ENCODE measurements at regions not wholly inside any gene's neighbourhood (a gene's known extent, or its start where the extent isn't known, plus 50 kb on each side); places are given as distances from the start of the nearest gene placed in this dataset.
"Not testable (repeated sequence)": the region's sequence is repeated elsewhere in the genome, so short reads cannot be mapped to it uniquely, and the experiment has no call there.

DNA sequence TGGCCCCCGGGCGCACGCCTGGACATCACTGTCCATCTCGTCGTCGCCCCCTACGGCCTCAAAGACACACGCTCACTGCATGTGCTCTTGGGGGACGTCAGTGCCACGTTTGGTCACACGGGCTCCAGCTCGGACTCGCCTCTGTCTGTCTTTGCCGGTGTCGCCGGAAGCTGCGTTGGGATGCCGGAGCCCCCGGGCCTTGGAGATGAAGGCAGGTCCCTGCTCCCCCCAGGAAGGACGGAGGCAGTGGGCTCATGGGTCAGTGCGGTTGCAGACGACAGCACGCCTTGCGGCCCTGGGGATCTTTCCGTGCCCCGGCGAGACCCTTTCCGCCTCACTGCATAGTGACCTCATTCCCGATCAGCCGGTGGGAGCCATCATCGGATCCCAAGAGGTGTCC lies 1399.9 kb upstream of the PCDH10 start:
- H3K4ac ChIP-seq (ENCODE audit: low read depth, low read length); H3K18ac ChIP-seq (ENCODE audit: low read length); H3K56ac ChIP-seq (ENCODE audit: low read length); H3K4me3 ChIP-seq (ENCODE audit: low read length); H2AK5ac ChIP-seq (ENCODE audit: low read length); H4K5ac ChIP-seq (ENCODE audit: low read length); H2BK120ac ChIP-seq (ENCODE audit: low read depth, low read length); H2BK5ac ChIP-seq (ENCODE audit: low read length); H4K8ac ChIP-seq (ENCODE audit: low read depth, low read length); DNase-seq; H3K4me2 ChIP-seq (ENCODE audit: low read length); H3K79me2 ChIP-seq (ENCODE audit: control insufficient read depth, insufficient read depth, low read length); H3K79me1 ChIP-seq (ENCODE audit: low read length); H3K4me1 ChIP-seq (ENCODE audit: control insufficient read depth, low read depth, low read length); H3K27me3 ChIP-seq (ENCODE audit: insufficient read depth, low read length, poor library complexity); H3K23ac ChIP-seq (ENCODE audit: low read length); H3K27ac ChIP-seq (ENCODE audit: low read depth, low read length); H3K9ac ChIP-seq (ENCODE audit: low read length); H3K36me3 ChIP-seq (ENCODE audit: control insufficient read depth, insufficient read depth, low read length); H2BK15ac ChIP-seq (replicated peaks; ENCODE audit: low read depth): not testable (repeated sequence)
- no CpG with 5 or more reads among the region's 31 CpGs for WGBS (ENCODE audit: extremely low coverage, insufficient coverage, low lambda C conversion rate)

DNA sequence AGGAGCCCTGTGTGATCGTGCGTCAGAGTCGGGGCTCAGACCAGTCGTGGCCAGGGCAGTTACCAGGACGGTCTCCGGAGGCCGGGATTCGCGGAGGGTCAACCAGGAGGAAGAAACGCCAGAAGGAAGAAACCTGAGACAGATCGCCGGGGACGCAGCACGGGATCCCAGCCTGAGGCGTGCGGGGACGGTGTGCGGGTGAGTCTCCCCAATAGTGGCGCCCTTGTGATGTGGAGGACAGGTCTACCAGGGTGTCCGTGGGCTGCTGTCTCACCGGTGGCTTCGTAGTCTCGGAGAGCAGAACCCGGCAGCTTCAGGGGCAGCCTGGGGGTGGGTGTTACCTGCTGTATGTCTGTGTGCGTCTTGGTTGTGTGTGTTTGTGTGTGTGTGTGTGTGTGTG lies 1399.1 kb upstream of the PCDH10 start:
- not testable (repeated sequence) for H3K4me3 ChIP-seq (ENCODE audit: low read length); H4K5ac ChIP-seq (ENCODE audit: low read length); H3K4me1 ChIP-seq (ENCODE audit: control insufficient read depth, low read depth, low read length); H3K27me3 ChIP-seq (ENCODE audit: insufficient read depth, low read length, poor library complexity); H3K36me3 ChIP-seq (ENCODE audit: control insufficient read depth, insufficient read depth, low read length); H3K79me1 ChIP-seq (ENCODE audit: low read length); H3K79me2 ChIP-seq (ENCODE audit: control insufficient read depth, insufficient read depth, low read length); H2BK15ac ChIP-seq (replicated peaks; ENCODE audit: low read depth); H3K23ac ChIP-seq (ENCODE audit: low read length); H3K27ac ChIP-seq (ENCODE audit: low read depth, low read length); H3K56ac ChIP-seq (ENCODE audit: low read length); H2AK5ac ChIP-seq (ENCODE audit: low read length); H3K4me2 ChIP-seq (ENCODE audit: low read length); H3K9ac ChIP-seq (ENCODE audit: low read length); H3K18ac ChIP-seq (ENCODE audit: low read length); H4K8ac ChIP-seq (ENCODE audit: low read depth, low read length); H3K4ac ChIP-seq (ENCODE audit: low read depth, low read length); H2BK5ac ChIP-seq (ENCODE audit: low read length); H2BK120ac ChIP-seq (ENCODE audit: low read depth, low read length)
- peak; percentile 0 for DNase-seq
- no CpG with 5 or more reads among the region's 25 CpGs for WGBS (ENCODE audit: extremely low coverage, insufficient coverage, low lambda C conversion rate)

DNA sequence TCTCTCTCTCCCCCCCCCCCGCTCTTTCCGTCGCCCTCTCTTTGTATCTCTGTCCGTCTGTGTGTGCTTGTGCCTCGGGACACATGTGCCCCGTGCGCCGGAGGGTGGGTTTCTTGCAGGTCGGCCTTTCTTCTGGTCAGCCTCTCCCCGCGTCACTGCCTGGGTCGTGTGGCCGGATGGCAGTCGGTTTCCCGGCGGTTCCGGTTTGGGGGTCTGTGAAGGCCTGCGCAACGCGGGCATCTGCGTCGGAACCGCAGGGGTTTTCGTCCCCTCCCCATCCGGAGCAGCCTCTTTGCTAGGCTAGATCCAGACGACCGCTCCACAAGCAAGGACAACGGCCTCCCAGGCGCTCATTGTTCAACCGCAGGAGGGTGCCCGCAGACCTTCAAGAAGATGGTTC lies 1398.6 kb upstream of the PCDH10 start:
- H4K5ac ChIP-seq (ENCODE audit: low read length); H3K4ac ChIP-seq (ENCODE audit: low read depth, low read length); H3K36me3 ChIP-seq (ENCODE audit: control insufficient read depth, insufficient read depth, low read length); H3K4me1 ChIP-seq (ENCODE audit: control insufficient read depth, low read depth, low read length); H3K79me2 ChIP-seq (ENCODE audit: control insufficient read depth, insufficient read depth, low read length); H3K27ac ChIP-seq (ENCODE audit: low read depth, low read length); H3K4me3 ChIP-seq (ENCODE audit: low read length); H3K4me2 ChIP-seq (ENCODE audit: low read length); H3K23ac ChIP-seq (ENCODE audit: low read length); H2AK5ac ChIP-seq (ENCODE audit: low read length); H4K8ac ChIP-seq (ENCODE audit: low read depth, low read length); H3K18ac ChIP-seq (ENCODE audit: low read length); DNase-seq; H3K79me1 ChIP-seq (ENCODE audit: low read length); H2BK15ac ChIP-seq (replicated peaks; ENCODE audit: low read depth); H3K27me3 ChIP-seq (ENCODE audit: insufficient read depth, low read length, poor library complexity); H3K9ac ChIP-seq (ENCODE audit: low read length); H2BK120ac ChIP-seq (ENCODE audit: low read depth, low read length); H2BK5ac ChIP-seq (ENCODE audit: low read length); H3K56ac ChIP-seq (ENCODE audit: low read length): not testable (repeated sequence)
- no CpG with 5 or more reads among the region's 31 CpGs for WGBS (ENCODE audit: extremely low coverage, insufficient coverage, low lambda C conversion rate)

DNA sequence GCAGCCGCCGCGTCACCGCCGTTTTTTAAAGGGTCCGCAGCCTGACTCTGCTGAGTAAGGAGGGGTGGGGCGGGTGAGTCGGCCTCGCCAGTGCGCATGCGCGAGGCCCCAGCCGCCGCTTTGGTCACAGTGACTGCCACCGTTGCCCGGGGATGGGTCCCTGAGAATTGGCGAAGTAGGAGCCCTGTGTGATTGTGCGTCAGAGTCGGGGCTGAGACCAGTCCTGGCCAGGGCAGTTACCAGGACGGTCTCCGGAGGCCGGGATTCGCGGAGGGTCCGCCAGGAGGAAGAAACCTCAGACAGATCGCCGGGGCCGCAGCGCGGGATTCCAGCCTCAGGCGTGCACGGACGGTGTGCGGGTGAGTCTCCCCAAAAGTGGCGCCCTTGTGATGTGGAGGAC lies 1386.9 kb upstream of the PCDH10 start:
- DNase-seq; H3K36me3 ChIP-seq (ENCODE audit: control insufficient read depth, insufficient read depth, low read length); H3K4ac ChIP-seq (ENCODE audit: low read depth, low read length); H3K4me2 ChIP-seq (ENCODE audit: low read length); H3K27ac ChIP-seq (ENCODE audit: low read depth, low read length); H3K56ac ChIP-seq (ENCODE audit: low read length); H3K4me3 ChIP-seq (ENCODE audit: low read length); H4K8ac ChIP-seq (ENCODE audit: low read depth, low read length); H2BK120ac ChIP-seq (ENCODE audit: low read depth, low read length); H2BK5ac ChIP-seq (ENCODE audit: low read length); H2BK15ac ChIP-seq (replicated peaks; ENCODE audit: low read depth); H3K79me2 ChIP-seq (ENCODE audit: control insufficient read depth, insufficient read depth, low read length); H3K79me1 ChIP-seq (ENCODE audit: low read length); H4K5ac ChIP-seq (ENCODE audit: low read length); H3K9ac ChIP-seq (ENCODE audit: low read length); H3K18ac ChIP-seq (ENCODE audit: low read length); H3K4me1 ChIP-seq (ENCODE audit: control insufficient read depth, low read depth, low read length); H3K27me3 ChIP-seq (ENCODE audit: insufficient read depth, low read length, poor library complexity); H3K23ac ChIP-seq (ENCODE audit: low read length); H2AK5ac ChIP-seq (ENCODE audit: low read length): not testable (repeated sequence)
- WGBS (ENCODE audit: extremely low coverage, insufficient coverage, low lambda C conversion rate) = no CpG with 5 or more reads among the region's 35 CpGs

DNA sequence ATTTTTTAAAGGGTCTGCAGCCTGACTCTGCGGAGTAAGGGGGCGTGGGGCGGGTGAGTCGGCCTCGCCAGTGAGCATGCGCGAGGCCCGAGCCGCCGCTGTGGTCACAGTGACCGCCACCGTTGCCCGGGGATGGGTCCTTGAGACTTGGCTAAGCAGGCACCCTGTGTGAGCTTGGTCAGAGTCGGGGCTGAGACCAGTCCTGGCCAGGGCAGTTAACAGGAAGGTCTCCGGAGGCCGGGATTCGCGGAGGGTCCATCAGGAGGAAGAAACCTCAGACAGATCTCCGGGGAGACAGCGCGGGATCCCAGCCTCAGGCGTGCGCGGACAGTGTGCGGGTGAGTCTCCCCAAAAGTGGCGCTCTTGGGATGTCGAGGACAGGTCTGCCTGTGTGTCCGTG lies 1384.4 kb upstream of the PCDH10 start:
- Histone ChIP-seq H2BK120ac (ENCODE audit: low read depth, low read length) (no peak overlapping the region), H3K23ac (ENCODE audit: low read length) (no peak overlapping the region), H3K4me3 (ENCODE audit: low read length) (no peak overlapping the region), H3K36me3 (ENCODE audit: control insufficient read depth, insufficient read depth, low read length) (no peaks in the 10 kb centered on the region), H2AK5ac (ENCODE audit: low read length) (no peak overlapping the region), H3K27ac (ENCODE audit: low read depth, low read length) (no peak overlapping the region), H3K9ac (ENCODE audit: low read length) (no peak overlapping the region), H3K27me3 (ENCODE audit: insufficient read depth, low read length, poor library complexity) (no peaks in the 10 kb centered on the region), H3K18ac (ENCODE audit: low read length) (no peak overlapping the region), H3K79me1 (ENCODE audit: low read length) (no peaks in the 10 kb centered on the region), H3K4me2 (ENCODE audit: low read length) (no peak overlapping the region), H3K4ac (ENCODE audit: low read depth, low read length) (no peak overlapping the region), H2BK15ac (replicated peaks; ENCODE audit: low read depth) (no peak overlapping the region), H4K5ac (ENCODE audit: low read length) (no peak overlapping the region), H3K4me1 (ENCODE audit: control insufficient read depth, low read depth, low read length) (no peaks in the 10 kb centered on the region), H3K56ac (ENCODE audit: low read length) (no peak overlapping the region), H3K79me2 (ENCODE audit: control insufficient read depth, insufficient read depth, low read length) (no peaks in the 10 kb centered on the region), H2BK5ac (ENCODE audit: low read length) (no peak overlapping the region), H4K8ac (ENCODE audit: low read depth, low read length) (no peak overlapping the region)
- no peak for DNase-seq
- WGBS (ENCODE audit: extremely low coverage, insufficient coverage, low lambda C conversion rate) = no CpG with 5 or more reads among the region's 28 CpGs

DNA sequence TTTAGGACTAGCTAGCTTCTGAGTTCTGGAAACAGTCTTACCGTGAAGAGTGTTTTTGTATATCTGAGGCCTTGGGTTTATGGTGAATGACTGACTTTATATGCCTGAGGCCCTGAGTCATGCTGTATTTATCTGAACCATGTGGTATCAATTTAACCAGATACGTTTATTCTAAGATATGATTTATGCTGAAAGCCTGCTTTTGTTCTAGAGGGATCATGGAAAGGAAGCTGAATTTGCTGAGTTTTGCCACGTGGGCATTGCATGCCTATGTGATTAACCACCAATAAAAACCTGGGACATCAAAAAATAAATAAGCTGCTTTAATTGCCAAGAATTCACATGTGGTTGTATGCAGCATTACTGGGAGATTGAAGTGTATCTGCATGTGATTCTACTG lies 1374.7 kb upstream of the PCDH10 start:
- not testable (repeated sequence) for H2BK5ac ChIP-seq (ENCODE audit: low read length); H3K56ac ChIP-seq (ENCODE audit: low read length); DNase-seq; H3K9ac ChIP-seq (ENCODE audit: low read length); H3K4me1 ChIP-seq (ENCODE audit: control insufficient read depth, low read depth, low read length); H3K4ac ChIP-seq (ENCODE audit: low read depth, low read length); H2BK15ac ChIP-seq (replicated peaks; ENCODE audit: low read depth); H3K23ac ChIP-seq (ENCODE audit: low read length); H2BK120ac ChIP-seq (ENCODE audit: low read depth, low read length); H3K18ac ChIP-seq (ENCODE audit: low read length); H4K8ac ChIP-seq (ENCODE audit: low read depth, low read length); H4K5ac ChIP-seq (ENCODE audit: low read length); H3K79me2 ChIP-seq (ENCODE audit: control insufficient read depth, insufficient read depth, low read length); H2AK5ac ChIP-seq (ENCODE audit: low read length); H3K79me1 ChIP-seq (ENCODE audit: low read length); H3K27ac ChIP-seq (ENCODE audit: low read depth, low read length); H3K27me3 ChIP-seq (ENCODE audit: insufficient read depth, low read length, poor library complexity); H3K36me3 ChIP-seq (ENCODE audit: control insufficient read depth, insufficient read depth, low read length); H3K4me3 ChIP-seq (ENCODE audit: low read length); H3K4me2 ChIP-seq (ENCODE audit: low read length)
- WGBS (ENCODE audit: extremely low coverage, insufficient coverage, low lambda C conversion rate) = no CpG with 5 or more reads among the region's 3 CpGs
